HG02588 (cell line): ENCODE measurements at regions not wholly inside any gene's neighbourhood (a gene's known extent, or its start where the extent isn't known, plus 50 kb on each side); places are given as distances from the start of the nearest gene placed in this dataset.

Experiments used
- ATAC-seq: cut with Tn5 transposase; IDR thresholded peaks from one replicate; pipeline ENCODE4 v1.9.1; 2021; ENCODE audit warnings: mild to moderate bottlenecking, moderate library complexity; ENCODE audit not compliant: unreplicated experiment

GRCh38 chr12:61808856-61809255 lies 451.3 kb upstream of the USP15 start:
- no peak for ATAC-seq

- no peak for ATAC-seq
Measured at GRCh38 chr12:61810486-61810885, 449.7 kb upstream of the USP15 start.

GRCh38 chr12:61821381-61821780 lies 438.8 kb upstream of the USP15 start:
- ATAC-seq: no peak

- no peak for ATAC-seq
Measured at GRCh38 chr12:61823102-61823501, 437.1 kb upstream of the USP15 start.

DNA sequence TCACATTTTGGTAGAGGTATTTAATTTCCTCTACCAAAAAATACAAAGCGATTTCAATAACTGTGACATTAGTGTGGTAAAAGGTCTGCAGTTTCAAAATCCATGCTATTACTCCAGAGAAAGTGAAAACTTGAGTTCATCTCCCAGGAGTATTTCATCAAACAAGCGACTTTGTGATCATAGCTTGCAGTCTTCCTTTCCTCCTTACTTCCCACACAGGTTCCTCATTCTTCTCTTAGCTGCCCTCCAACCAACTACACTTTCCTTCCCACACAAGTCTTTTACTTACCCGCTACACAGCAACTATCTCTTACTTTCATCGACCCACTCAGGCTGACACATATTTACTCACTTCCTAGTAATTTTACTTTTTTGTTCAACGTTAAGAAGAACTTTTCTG lies 413.4 kb upstream of the USP15 start:
- no peak for ATAC-seq

DNA sequence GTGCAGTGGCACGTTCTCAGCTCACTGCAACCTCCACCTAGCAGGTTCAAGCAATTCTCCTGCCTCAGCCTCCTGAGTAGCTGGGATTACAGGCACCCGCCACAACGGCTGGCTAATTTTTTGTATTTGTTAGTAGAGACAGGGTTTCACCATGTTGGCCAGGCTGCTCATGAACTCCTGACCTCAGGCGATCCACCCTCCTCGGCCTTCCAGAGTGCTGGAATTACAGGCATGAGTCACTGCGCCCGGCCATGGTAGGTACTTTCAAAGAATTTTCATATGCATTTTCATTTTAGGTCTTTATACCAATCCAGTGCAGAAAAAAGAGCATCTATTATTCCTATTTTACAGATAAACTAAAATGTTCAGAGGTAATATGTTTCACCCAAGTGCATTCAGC lies 411.3 kb upstream of the USP15 start:
- no peak for ATAC-seq

GRCh38 chr12:61853945-61854344 lies 406.3 kb upstream of the USP15 start:
- ATAC-seq: no peak

GRCh38 chr12:61854902-61855301 lies 405.3 kb upstream of the USP15 start:
- ATAC-seq: no peak

DNA sequence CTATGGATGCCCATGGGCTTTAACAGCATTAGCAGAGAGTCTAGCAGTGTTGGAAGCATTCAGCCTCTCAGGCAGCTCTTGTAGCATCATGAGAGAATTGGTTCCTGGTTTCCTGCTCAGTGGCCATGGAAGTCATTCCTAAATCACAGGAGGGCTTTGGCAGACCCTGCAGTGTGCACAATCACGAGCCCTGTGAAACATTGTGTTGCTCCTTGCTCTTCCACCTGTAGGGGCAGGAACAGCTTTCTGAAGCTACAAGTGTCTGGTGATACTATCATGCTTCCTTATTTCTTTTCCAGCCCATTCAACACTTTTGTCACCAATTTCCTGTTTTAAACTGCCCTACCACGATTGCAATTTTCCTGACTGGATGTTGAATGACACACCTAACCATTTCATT lies 402.2 kb upstream of the USP15 start:
- no peak for ATAC-seq

DNA sequence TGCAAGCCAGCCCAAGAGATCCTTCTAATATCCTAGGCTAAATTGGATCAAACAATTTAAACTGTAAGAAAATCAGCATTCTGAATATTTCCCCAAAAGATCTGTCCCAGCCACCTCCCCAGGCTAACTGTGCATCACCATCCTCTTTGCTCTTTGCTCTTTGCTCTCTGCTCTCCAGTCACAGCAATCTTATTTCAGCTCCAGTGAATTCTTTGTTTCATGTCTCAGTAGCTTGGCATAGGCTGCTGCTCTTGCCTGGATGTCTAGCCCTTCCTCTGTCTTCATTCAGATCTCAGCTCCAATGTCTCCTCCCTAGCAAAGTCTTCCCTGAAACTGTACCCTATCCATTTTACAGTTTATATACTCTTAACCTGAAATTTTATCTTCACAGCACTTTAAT lies 399.8 kb upstream of the USP15 start:
- ATAC-seq: no peak

DNA sequence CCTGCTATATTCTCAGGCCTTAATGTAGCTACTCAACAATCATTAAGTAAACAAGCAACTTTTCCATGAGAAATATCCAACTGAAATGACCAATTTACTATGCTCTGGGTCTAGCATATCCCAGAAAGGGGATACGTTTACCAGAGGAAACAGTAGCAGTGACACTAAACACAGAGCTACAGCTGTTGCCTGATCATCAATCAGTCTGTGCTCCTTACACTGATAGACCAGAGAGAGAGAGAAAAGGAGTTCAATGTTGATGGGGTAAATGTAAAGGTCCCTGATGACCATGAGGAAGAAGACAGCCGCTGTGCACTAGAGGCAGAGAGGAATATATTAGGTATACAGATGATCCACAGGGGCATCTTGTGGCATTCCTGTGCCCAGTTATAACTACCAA lies 397.2 kb upstream of the USP15 start:
- ATAC-seq: no peak

DNA sequence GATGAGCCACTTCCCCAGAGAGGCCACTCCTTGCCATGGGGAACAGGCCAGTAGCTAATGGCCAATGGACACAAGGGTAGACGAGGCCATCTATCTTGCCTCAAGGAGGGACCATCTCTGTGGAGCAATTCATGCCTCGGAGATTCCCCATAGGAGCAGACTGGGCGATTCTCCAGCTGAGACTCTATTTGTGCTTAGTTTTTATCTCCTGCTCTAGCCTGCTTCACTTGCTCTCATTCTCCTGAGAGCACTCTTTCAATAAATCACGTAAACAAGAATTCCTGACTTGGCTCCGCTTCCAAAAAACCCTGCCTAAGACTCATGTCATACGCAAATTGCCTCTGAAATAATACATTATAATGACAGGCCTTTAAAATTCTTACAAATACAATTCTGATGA lies 396.4 kb upstream of the USP15 start:
- no peak for ATAC-seq

DNA sequence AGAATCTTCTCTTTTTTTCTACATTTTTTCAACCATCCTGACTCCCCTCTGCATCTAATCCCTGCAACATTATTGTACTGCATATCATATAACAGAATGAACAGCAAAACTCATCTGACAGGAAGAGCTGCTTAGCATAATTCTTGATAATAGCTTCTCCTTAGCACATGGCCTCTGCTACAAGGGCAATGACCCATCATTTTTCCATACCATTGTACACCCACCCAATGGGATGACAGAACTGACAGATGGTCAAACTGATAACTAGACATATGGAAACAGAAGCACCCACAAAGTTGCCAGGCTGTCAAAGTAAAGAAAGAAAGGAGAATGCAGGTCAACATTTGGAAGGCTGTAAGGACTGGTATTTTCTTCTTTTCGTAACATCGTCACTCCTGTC lies 390.4 kb upstream of the USP15 start:
- no peak for ATAC-seq

DNA sequence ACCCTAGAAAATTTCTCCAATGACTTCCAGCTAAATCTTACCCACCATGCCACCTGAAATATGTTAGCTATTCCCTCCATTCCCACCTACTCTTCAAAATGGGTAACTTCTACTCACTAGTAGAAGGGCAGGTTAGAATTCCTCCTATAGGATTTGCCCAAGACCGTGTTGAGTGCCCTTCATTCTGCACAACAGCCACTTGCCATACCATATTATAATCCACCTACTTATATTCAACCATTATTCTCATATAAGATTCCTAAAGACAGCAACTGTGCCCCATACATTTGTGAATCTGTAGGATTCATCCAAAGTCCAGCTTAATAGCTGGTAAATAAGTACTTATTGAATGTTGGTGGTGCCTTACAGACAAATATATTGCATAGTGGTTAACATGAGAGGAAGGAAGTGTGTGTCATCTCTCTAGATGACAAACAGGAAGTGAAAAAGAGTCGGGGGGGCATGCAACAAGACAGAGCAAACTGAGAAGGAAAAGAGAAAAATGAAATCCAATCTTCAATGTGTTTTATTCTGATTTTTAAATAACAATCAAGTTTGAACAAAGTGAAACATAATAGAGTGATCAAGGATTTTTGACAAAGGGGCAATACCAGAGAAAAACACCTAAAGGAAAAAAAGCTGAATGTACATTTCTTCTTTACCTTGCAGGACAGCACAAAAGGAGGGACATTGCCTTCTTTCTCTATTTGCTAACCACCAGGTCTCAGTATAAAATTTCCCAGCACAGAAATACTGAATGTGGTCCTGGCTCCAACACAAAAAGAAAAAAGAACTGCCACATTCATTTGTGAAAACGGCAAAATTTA lies 389.3 kb upstream of the USP15 start:
- no peak for ATAC-seq

DNA sequence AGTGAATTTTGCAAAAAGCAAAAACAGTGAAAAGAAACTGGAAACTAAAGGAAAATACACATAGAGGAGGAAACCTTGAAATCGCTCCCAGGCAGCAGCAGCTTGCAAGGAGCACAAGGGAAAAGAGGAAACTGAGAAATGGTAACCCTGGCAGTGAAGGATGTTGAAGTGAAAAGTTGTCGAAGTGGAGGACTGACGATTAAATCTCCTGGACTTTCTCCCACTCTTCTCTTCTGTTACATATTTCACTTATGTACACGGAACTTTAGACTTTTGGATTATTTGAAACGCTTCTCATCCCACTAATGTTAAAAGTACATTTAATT lies 388.8 kb upstream of the USP15 start:
- no peak for ATAC-seq

DNA sequence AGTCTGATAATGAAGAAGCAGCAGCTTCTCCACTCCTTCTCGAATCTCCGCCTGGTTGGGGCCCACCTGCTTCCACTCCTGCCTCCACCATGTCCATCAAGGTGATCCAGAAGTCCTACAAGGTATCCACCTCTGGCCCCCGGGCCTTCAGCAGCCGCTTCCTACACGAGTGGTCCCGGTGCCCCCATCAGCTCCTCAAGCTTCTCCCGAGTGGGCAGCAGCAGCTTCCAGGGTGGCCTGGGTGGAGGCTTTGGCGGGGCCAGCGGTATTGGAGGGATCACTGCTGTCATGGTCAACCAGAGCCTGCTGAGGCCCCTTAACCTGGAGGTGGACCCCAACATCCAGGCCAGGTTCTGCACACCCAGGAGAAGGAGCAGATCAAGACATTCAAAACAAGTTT lies 381.0 kb upstream of the USP15 start:
- no peak for ATAC-seq

DNA sequence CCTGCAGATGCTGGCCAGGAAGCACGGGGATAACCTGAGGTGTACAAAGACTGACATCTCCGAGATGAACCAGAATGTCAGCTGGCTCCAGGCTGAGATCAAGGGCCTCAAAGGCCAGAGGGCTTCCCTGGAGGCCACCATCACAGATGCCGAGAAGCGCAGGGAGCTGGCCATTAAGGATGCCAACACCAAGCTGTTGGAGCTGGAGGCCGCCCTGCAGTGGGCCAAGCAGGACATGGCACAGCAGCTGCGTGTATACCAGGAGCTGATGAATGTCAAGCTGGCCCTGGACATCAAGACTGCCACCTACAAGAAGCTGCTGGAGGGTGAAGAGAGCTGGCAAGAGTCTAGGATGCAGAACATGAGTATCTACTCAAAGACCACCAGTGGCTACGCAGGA lies 380.0 kb upstream of the USP15 start:
- ATAC-seq: no peak

DNA sequence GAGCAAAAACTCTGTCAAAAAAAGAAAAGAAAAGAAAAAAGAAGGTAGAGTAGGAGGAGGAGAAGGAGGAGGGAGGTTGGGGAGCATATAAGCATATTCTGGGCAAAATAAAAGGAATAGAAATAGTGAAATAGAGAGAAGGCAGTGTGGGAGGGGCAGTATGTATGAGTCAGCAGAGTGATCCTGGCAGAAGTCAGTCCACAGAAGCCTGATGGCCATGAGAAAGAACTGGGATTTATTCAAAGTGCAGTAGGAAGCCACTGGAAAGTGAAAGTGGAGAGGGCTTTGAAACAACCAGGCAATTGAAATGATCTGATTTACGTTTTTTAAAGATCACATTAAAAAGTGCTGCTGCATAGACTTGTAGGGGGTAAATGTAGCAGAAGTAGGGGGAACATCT lies 368.6 kb upstream of the USP15 start:
- no peak for ATAC-seq

- no peak for ATAC-seq
Measured at GRCh38 chr12:61894168-61894567, 366.0 kb upstream of the USP15 start.

- no peak for ATAC-seq
Measured at GRCh38 chr12:61896436-61896835, 363.8 kb upstream of the USP15 start.

DNA sequence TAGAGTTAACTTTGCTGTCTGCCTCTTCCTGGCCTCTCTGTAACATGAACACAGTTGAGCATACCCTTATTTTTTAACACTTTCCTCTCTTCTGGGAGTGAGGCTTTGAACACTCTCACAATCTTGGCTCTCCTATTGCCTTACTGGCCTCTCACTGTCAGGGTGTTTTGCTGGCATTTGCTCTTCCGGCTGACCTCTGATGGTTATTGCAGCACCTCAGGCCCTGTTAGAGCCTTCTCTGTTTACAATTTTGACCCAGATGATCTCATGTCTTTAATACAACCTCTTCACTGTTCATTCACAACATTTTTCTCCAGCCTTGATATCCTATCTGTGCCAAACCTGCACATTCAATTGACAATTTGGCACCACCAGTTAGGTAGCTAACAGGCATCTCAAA lies 357.8 kb upstream of the USP15 start:
- ATAC-seq: no peak

DNA sequence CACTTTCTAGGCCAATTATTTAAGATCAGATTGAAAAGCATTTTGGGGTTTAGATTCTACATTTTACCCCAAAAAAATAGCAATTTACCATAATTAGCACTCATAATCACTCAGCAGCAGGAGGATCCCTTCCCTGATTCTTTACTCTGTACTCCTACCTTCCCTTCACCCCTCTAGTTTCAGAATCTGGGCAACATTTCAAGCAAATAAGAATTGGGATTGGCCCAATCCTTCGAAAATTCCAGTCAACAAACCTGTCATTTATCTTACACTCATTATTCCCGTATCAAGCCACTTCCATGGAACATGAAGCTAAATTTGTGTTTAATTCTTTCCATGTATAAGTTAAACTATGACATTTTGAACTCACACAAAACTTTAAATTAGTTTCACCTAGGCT lies 349.1 kb upstream of the USP15 start:
- ATAC-seq: no peak

DNA sequence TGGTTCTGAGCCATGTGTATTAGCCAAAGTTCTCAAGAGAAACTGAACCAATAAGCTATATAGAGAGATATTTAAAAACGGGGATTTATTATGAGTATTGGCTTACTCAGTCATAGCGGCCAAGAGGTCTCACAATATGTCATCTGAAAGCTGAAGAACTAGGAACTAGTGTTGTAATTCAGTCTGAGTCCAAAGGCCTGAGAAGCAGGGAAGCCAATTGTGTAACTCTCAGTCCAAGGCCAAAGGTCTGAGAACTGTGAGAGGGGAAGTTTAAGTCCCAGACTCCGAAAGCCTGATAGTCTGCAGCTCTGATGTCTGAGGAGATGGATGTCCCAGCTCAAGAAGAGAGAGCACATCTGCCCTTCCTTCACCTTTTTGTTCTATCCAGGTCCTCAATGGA lies 344.8 kb upstream of the USP15 start:
- no peak for ATAC-seq
